SW480 (cell line): ENCODE measurements at regions not wholly inside any gene's neighbourhood (a gene's known extent, or its start where the extent isn't known, plus 50 kb on each side); places are given as distances from the start of the nearest gene placed in this dataset.
A peak's percentile ranks its signal among the peaks of the same experiment; 100 is the strongest.

ENCODE experiments used
- DNase-seq: peaks from one replicate; pipeline ENCODE4 v3.0.0-alpha.2; 2016; ENCODE audit warnings: low spot score

DNA sequence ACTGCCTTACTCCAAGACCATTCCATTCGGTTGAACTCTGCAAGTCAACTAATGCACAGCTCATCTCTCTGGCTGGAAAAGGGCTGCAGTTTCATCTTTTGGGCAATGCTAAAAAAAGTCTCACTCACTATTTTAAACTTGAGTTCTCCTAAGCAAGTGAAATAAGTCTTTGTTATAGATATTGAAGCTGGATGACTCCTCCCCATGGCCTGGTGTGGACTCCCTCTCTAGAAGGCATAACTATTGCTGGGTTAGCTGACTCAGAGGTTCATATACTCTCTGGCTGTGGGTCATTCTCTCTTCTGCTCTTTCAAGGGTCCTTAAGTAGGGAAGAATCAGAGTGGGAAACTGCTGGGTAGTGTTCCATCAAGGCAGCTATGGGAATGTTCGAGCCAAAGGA lies 88.0 kb downstream of the XCL2 start:
- no peak for DNase-seq

DNA sequence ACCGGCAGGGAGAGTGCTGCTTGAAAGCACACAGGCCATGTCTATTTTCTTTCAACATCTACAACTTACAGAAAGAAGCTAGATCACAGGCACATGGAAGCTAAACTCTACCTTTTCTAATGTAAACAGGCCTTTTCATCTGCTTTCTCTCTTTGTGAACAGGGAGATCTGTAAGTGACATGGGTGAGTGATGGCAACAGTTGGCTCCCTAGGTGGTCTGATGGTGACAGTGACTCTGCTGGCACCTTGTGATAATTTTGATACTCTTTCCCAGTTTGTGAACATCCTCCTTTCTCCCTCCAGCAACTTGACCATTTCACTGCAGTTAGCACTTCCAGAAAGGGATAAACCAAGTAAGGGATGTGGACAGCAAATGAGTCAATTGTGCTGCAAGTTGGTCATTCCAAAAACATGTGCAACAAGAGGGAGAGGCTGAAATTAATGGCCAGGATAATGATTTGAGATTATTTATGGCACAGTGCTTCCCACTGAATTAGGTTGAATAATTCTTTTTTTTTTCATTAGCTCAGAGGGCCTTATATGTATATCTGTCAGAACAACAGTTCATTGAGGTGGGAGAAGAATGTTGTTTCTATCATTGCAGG lies 89.5 kb downstream of the XCL2 start:
- DNase-seq: no peak

DNA sequence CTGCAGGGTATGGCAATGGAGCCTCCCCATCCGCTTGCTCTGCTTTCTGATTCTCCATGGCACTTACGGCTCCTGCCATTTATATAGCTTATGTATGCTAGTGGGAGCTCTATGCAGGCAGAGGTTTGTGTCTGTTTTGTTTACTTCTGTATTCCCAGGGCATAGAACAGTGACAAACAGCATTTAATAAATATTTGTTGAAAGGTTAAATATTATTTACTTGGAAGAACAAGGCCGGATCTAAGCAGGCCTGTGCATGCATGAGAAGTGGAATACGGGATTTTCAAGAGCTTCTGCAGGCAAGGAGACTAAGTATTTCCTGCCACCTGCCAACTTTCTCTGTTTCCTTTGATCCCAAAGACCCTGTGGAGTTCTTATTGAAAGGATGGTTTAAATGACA lies 90.7 kb downstream of the XCL2 start:
- DNase-seq: no peak

DNA sequence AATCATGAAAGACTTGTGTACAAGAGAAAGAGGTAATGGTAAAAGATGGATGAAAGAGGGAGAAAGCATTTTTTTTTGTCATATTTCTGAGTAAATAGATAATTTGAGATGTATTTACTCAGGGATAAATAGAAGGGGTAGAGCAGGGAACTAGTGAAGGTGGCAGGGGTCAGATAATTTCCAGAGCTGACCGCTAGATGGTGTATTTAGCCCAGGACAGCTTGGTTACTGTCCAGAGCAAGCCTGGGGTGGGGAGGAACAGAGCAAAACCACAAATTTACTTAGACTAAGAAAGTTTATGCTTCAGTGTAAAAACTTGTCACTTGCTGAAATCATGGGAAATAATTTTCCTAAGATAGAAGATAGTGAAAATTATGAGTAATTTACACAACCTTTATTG lies 91.5 kb downstream of the XCL2 start:
- no peak for DNase-seq

DNA sequence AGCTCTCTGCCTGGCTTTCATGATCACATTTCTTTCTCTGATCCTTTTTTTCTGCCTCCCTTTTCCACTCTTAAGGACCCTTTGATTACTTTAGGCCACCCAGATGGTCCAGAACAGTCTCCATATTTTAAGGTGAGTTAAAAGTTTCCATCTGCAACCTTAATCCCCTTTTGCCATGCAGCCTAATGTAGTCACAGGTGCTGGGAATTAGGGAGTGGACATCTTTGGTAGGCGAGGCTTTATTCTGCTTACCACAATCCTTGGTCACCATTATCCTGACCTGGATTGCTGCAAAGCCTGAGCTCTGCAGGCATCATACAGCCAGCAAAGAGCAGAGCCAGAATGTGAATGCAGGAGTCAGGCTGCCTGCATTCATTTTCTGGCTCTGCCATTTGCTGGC lies 95.9 kb downstream of the XCL2 start:
- no peak for DNase-seq

DNA sequence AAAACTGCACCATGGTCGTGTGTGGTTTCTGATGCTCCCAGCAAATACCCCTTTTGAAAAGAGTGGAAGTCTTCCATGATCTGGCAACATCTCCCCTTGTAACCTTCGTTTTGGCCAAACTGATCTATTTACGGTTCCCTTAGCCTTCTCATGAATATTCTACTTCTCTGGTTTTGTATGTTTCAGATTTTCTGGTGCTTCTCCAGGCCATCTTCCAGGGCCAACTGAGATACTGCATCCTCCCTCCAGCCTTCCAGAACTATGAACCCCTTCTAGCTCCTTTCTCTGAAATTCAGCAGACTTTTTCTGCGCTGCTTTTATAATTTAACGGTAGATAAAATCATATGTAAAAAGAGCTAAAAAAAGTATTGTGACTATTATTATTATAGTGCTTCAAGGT lies 97.7 kb downstream of the XCL2 start:
- DNase-seq: no peak

DNA sequence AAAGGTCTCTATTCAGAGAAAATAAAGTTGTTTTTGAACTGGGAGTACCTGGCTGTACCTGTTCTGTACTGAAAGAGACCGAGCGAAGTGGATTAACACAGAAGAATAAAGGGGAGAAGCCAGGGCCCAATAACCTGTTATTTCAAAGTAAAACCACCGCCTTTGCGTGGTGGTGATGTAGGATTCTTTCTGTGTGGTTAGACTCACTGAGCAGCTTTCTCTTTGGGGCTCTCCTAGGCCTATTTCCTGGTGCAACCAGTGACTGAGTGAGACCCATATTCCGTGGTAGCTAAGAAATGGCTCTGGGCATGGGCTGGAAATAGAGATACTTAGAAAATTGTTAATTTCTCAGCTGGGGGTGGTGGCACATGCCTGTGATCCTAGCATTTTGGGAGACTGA lies 99.9 kb downstream of the XCL2 start:
- DNase-seq: no peak

DNA sequence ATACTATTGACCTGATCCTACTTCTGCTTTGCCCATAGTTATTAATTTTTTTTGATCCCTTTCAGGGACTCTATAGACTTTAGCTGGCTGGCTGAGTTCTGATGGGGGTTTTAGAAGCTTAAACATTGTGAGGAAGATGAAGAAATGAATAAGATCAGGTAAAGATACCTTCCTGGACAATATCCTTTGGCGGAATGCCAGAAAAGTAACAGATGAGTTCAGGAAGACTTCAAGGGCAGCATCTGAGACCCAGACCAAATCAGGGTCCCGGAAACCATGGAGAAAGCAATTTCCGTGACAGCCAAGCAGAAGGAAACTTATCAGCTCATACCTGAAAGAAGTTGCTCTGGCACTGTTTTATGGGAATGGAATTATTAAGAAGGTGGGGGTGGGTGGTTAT lies 100.4 kb downstream of the XCL2 start:
- DNase-seq: no peak

DNA sequence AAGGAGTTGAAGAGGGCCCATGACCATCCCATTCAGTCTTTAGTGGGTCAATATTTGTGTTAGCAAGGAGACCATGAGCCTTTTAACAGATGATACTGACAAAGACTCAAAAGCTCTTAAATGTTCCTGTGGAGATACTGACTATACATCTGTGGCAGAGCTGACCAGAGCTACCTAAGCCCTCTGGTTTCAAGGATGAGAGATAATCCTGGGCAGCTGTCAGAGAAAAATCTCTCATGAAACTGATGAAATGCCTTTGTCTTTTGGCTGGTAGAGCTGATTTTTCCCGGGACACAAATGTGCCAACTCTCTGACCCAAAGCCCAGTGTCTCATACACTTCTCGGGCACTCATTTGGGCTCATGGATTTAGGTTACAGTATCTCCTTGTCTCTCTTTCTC lies 100.9 kb downstream of the XCL2 start:
- no peak for DNase-seq

DNA sequence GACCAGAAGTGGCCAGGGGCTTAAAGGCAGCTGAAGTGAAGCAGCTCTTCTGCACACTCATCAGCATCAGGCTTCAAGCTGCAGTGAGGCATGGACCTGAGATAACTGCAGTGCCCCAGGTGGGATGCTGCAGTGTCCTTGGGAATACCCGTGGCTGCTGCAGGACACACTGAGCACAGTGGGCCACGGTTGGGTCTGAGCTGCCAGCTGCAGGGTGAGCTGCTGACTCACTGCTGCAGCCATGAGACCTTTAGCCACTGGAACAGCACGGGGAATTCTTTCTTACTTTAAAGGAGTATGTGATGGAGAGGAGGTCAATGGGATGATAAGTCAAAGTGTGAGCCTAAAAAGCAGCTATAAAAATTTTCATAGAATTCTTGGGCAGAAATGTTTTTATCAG lies 102.1 kb downstream of the XCL2 start:
- DNase-seq: no peak

DNA sequence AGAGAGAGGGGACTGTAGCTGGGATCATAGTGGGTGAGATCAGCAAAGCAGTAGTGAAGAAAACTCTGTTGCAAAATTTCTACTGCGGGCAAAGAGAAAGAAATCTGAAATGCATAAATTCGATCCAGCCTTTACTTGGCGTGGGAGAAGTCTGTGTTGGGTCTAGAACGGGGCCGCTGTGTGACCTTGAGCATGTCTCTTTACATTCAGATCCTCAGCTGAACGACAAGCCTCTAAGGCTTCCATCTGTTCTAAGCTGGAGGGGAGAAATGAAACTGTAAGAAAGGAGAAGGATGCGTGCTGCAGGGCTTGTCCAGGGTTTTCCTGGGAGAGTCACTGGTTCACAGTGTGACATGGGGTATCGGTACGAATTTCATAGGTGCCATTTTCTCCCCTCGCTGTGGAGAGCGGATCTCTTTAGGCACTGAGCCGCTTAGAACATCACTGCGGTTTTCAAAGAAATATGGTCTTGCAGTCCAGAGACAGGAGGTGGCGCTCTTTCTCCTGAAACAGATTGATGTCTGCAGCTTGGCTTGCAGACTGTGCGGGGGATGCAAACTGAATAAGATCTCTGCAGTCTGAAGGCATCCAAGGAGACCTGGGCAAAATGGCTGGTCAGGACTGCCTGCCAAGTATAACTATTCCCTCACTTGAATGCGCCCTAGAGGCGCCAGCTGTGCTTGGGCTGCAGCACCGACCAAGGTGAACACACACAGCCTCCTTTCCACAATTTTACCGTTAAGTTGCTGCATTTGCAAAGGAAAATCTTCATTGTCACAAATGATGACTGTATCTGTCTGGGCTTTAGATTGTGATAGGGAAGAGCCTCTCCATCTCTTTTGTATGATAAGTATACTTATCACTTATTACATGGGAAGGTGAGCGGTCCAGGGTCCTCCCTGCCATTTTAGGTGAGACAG lies 104.1 kb downstream of the XCL2 start:
- peak; percentile 64 for DNase-seq

DNA sequence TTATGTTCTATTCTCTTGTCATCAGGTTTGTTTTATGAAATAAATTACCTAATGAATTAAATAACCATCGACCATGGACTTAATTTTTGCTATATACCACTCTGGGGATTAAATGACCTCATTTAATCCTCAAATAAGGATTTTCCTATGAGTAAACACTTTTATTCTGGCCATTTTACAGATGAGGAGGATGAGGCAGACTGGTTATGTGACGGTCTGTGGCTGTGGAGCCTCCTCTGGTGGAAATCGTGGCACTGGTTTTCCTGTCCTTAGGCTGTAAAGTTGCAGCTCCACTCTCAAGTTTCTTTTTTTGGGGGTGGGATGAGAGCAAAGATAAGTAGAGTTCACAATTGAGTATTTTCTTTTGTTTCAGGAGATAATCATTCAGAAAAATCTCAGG lies 105.2 kb downstream of the XCL2 start:
- DNase-seq: no peak

DNA sequence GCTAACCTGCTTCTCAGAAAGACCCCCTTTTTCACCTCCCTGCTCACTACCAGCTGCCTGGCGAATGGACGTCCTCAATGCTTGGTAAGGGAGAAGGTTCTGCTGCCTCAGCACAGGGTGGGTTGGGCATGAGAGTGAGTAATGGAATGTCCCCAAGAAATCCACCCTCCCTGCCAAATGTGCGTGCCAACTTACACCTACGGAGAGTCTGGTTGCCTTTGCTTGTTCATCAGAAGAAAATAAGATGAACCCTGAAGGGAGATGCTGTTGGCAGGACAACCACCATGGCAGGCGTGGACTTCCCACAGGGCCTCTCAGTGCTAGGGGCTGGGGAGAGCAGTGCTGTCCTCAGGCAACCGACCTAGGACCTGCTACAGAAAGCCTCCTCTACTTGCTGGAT lies 106.0 kb downstream of the XCL2 start:
- no peak for DNase-seq

DNA sequence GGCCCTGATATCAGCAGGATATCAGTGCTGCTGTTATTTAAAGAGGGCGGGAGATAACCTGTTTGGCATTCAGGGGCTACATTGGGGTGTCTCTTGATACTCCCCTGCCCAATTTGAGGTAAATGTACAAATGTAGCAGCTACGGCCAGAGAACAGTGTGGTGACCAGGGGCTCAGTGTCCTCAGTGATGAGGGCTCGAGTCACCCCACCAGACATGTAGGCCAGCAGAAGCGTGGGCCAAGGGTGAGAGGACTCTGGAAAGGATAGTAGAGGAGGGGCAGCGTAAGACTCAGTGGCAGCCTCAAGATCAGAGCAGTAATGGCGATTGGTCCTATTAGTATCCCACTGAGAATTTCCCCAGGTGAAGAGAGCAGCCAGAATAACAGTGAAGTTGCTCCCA lies 108.4 kb downstream of the XCL2 start:
- no peak for DNase-seq

DNA sequence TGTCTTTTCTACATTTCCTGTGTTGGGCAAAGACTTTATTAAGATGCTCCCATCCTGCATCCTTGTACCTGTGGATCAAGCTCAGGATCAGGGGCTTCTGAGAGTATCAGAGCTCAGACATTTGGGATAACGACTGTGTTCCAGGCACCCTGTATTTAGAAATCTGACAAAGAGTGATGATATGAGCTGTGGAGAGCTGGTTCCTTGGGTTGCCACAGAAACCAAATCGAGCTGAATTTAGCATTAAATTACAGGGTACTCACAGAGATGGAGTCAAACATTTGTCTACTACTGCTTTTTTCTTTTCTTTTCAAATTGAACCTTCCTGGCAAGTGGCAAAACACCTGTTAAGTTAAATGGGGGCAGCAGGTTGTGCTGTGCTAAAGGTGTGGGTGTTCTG lies 110.6 kb downstream of the XCL2 start:
- DNase-seq: no peak

DNA sequence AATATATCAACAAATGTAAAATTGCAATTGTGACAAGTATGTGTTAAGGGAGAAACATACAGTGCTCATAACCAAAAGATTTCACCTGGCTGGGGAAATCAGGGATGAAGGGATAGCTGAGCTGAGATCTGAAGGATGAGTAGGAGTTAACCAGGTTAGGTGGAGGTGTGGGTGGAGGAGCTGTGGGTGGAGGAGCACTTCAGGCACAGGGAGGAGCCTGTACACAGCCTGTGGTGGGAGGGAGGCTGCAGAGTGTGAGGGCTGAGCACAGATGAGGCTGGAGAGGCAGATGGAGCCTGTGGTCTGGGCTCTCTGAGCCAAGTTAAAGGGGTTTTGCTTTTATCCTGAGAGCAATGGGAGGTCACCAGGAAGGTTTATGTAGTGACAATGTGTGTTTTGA lies 111.9 kb downstream of the XCL2 start:
- DNase-seq: no peak

DNA sequence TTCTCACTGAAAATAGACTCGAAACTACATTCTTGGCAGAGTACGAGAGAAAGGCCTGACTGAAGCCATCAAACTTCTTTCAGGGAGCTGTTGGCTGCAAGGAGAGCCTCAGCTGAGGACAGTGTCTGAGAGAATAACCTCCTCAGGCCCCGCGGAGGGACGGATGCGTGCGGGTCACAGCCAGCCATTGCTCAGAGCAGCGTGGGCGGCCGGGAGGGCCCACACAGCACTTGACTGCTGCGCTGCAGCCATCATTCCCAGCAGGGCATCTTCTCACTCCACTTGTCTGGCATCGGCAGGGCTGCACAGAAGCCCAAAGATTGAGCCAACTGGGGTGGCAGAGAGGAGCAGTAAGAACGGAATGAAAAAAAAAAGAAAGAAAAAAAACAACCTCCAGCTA lies 113.5 kb downstream of the XCL2 start:
- DNase-seq: no peak

DNA sequence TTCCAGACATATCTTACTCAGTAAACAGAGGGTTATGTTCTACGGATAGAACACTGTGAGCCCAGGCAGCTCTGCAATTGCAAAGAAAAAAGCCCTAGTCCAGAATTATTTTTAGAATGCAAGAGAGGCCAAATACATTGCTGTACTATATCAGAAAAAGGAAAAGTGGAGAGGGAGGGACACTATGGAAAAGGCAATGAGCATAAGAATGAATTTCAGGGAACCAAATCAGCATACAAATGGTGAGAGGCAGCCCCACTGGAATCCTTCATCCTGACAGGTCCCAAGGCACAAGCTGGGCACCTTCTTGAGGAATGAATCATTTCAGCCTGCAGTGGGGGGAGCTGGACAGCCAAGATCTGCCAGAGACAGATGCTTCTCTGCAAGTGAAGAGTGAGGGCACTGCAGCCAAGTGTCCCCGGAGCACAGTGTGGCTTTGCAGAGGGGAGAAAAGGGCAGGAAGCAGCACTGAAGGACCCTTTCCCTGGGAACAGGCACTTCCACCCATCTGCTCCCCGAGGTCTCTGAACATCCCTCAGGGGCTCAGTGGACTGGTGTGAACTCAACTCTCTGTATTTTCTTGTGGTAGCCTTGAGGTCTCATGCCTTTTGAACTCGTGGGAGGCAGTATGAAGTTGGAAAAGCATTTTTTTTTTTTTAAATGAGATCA lies 115.6 kb downstream of the XCL2 start:
- DNase-seq: no peak

DNA sequence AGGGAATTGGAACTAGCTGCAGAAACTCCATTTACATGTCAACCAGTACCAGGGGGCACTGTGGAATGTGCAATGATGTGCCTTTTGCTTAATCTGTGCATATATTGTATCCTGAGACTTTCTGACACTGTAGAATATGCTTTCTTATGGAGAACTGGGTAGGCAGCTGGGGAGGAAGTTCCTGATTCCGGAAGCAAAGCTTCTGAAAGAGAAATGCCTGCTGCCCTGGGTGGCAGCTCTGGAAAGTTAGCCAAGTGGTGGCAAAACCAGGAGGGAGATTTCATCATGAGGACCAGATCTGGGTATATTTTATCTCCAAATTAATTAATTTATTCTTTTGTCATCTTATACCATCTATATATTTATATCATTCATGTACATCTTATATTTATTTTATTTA lies 116.7 kb downstream of the XCL2 start:
- no peak for DNase-seq

DNA sequence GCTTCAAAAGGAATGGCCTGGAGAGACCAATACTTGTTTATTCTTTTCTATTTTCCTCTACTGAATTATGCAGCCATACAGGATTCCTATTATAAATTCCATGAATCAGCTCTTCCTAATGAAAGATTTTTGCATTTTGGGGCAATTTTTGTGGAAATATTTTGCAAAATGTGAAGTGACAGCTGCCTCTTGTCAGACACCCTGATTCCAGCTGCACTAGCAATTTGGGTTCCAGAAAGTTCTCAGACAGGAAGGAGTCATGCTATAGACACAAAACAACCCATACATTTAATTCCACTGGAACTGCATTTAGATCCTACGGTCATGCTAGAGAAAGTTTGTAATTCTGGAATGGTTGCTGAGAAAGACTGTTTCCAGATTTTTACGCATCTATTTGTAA lies 119.5 kb downstream of the XCL2 start:
- no peak for DNase-seq

DNA sequence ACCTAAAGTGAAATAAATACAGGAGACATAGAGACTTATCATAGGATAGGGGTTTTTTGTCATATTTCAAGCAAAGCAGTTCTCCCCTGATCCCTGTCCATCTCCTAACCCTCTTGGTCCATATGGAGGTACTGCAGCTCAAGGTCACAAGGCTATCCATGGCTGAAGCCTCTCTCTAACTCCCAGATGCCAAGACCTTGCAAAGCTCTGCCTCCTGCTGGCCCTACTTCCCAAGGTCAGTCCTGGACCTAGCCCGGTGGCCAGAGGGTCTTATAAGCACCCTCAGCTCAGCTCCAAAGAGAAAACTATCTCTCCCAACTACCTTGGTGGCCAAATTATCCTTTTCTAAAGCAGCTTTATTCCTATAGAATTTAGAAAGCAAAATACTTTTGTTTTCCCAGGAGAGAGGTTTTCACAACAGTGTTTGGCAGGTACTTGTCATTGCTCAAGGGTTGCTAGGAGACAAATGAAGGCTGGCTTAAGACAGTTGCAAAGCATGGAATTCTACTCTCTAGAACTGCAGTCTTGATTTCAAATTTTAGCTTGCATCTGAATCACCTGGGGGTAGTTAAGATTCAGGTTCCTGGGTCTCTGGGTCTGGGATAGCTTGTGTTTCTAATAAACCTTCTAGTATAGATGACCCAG lies 121.5 kb downstream of the XCL2 start:
- no peak for DNase-seq

DNA sequence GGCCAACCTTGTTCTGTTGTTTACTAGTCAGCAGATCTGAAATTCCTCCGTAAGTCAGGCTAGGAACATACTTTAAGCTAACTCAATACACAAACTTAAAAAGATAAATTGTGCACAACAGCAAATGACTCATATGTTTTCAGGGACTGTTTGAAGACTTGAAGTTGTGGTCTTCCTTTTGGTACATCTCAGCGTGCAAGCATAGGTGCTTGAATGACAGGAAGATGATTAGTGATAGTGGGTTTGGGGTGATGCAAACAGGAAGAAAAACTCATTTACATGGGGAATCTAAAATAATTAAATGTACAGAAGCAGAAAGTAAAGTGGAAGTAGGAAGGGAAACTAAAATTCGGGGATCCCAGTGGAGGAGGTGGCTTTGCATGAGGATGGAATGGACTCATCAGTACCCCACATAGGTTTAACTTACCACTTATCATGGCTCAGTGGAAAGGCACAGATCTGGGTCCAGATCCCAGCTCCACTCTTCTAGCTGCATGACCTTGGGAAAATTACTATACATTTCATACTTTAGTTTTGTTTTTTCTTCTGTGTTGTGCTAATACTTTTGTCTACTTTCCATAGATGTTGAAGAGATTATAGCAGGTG lies 122.3 kb downstream of the XCL2 start:
- DNase-seq: no peak
